ENCODE measurements at regions not wholly inside any gene's neighbourhood (a gene's known extent, or its start where the extent isn't known, plus 50 kb on each side); places are given as distances from the start of the nearest gene placed in this dataset.

DNA sequence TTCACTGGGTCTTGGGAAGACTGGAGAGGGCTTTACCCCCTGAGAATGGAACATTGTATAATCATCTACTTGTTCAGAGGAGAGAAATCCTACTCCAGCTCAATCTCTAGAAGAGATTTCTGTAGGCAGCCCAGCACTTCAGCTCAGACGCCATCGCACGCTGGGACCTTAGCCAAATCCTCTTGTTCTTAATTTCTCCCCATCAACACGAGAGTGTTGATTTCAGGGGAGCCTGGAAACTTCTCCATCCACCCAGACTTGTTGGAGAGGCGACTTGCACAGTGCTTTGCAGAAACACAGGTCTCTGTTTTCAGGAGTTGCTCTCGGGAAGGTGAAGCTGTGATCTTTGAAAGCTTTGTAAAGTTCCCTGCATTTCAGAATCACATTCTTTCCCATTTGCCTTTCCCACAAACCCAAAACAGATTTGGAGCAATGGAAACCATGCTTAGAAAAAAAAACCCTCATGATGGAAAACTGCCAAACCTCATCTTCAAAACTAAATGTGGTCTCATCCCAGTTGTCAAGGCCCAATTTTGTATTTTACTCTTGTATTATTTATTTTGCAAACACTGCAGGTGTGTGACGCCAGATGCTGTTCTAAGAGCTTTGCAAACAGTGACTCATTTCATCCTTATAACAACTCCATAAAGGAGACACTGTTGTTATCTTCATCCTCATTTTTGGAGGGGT is 60.9 kb downstream of the CALML3 start:
- TF ChIP-seq, protein P1, sequence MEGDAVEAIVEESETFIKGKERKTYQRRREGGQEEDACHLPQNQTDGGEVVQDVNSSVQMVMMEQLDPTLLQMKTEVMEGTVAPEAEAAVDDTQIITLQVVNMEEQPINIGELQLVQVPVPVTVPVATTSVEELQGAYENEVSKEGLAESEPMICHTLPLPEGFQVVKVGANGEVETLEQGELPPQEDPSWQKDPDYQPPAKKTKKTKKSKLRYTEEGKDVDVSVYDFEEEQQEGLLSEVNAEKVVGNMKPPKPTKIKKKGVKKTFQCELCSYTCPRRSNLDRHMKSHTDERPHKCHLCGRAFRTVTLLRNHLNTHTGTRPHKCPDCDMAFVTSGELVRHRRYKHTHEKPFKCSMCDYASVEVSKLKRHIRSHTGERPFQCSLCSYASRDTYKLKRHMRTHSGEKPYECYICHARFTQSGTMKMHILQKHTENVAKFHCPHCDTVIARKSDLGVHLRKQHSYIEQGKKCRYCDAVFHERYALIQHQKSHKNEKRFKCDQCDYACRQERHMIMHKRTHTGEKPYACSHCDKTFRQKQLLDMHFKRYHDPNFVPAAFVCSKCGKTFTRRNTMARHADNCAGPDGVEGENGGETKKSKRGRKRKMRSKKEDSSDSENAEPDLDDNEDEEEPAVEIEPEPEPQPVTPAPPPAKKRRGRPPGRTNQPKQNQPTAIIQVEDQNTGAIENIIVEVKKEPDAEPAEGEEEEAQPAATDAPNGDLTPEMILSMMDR (IDR thresholded peaks at IDR 0.05; ENCODE audit: control insufficient read depth, insufficient read depth, low read depth, low read length, missing control alignments) = no peak
- H3K4me3 ChIP-seq (ENCODE audit: control insufficient read depth, low read depth, low read length) = no peak overlapping the region
- no peak for DNase-seq (ENCODE audit: low read depth)

DNA sequence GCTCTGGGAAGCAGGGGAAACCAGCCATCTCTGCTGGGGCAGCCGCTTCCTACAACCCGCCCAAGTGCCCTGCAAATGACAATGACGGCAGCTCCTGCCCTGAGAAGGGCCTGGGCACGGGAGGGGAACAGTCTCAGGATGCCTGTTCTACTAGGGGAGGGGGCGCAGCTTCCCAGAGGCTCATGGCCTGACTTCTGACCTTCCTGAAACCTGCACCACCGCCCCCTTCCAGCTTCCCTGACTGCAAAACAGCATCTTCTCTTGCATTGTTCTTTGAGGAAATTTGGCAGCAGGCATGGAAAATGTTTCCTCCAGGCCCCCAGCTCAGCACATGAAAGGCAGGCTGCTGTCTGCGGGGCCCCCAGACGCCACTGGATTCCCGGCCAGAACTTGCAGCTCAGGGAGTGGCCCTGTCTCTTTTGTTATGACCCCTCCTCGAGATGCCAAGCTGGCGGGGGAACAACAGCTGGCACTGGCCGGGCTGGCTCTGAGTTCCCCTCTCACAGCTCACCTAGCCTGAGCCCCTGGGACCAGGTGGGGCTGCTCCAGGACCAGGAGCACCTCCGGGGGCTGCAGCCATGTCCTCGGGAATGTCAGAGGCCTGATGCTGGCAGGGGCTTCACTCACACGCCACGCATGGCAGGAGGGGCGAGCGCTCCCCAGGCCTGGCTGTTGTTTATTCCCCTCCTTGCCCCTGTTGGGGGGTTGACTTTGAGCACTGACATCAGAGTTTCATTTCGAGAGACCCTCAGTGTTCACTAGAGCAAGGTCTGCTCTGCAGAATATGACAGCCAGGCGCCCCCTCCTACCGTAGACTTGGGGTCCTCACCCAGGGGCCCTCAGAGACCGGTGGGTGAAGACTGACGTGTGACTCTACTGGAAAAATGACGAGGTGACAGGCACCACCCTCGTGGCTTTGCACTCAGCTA is 62.7 kb downstream of the CALML3 start:
- no peak for DNase-seq (ENCODE audit: low read depth)
- H3K4me3 ChIP-seq (ENCODE audit: control insufficient read depth, low read depth, low read length) = no peak overlapping the region
- TF ChIP-seq, protein P1 (IDR thresholded peaks at IDR 0.05; ENCODE audit: control insufficient read depth, insufficient read depth, low read depth, low read length, missing control alignments) = no peak

DNA sequence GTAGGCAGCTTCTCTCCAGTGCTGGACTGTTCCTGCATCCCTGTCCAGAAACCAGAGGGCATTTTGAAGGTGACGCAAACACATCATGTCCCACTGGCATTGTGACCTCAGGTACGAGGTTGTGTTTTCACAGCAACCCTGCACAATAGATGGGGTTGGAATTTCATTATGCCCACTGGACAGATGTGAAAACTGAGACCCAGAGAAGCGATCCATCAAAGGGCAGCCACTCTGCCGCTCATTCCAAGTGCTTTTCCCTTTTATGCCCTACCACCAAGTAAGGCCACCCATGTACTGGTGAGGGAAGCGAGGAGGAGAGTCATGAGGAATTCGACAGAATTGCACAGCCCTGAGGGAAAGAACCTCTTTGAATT is 63.3 kb downstream of the CALML3 start:
- DNase-seq (ENCODE audit: low read depth) = no peak
- TF ChIP-seq, protein P1 (IDR thresholded peaks at IDR 0.05; ENCODE audit: control insufficient read depth, insufficient read depth, low read depth, low read length, missing control alignments) = no peak
- H3K4me3 ChIP-seq (ENCODE audit: control insufficient read depth, low read depth, low read length) = no peak overlapping the region

DNA sequence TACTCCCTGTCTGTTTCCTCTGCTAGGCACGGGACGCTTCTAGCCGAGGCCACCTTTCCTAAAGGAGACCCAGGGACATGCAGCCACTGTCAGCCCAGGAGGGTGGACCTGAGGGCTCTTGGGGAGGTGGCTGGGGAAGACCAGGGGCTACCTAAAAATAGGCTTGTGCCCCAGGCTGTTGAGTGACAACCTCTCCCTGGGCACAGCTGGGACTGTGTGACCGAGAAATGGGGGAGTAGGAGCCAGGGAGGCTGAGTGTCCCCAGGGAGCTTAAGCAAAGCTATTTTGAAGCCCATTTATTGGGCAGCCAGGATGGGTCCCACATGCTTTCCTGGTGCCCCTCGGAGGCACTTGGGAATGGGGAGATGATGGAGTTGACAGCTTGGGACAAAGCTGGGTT is 63.8 kb downstream of the CALML3 start:
- no peak overlapping the region for H3K4me3 ChIP-seq (ENCODE audit: control insufficient read depth, low read depth, low read length)
- TF ChIP-seq, protein P1 (IDR thresholded peaks at IDR 0.05; ENCODE audit: control insufficient read depth, insufficient read depth, low read depth, low read length, missing control alignments) = no peak
- no peak for DNase-seq (ENCODE audit: low read depth)
